ENCODE measurements at regions not wholly inside any gene's neighbourhood (a gene's known extent, or its start where the extent isn't known, plus 50 kb on each side); places are given as distances from the start of the nearest gene placed in this dataset.
A peak's percentile ranks its signal among the peaks of the same experiment; 100 is the strongest.
"Not testable (repeated sequence)": the region's sequence is repeated elsewhere in the genome, so short reads cannot be mapped to it uniquely, and the experiment has no call there.

DNA sequence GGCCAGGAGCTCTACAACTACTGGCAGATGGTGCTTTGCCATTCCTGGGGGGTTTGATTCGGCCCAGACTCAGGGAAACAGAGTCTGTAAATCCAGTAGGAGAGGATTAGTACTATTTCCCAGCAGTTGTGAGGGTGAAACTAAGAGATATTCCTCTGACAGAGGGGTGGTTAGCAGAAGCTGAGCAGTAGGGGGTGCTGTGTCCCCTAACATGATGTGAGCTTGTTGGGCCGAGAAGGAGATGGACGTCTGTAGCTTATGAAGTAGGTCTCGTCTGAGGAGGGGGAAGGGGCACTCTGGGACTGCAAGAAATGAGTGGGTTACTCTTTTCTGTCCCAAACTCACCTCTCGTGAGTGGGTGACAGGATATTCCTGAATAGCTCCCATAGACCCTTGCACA, 179.2 kb upstream of the MBL2 start:
- DNase-seq (ENCODE audit: low spot score), result peak; percentile 15

DNA sequence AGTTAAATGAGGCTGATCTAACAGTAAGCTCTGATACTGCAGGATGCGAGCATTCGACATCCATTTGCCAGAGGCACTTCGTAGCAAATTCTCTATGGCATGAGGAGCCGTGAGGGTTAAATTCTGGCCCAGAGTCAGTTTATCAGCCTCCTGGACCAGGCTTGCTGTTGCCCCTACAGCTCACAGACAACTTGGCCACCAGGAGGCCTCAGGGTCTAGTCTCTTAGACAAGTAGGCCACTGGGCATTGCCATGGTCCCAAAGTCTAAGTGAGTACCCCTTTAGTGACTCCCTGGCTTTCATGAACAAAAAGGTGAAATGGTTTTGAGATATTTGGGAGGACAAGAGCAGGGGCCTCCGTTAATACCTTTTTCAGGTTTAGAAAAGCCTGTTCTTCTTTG, 178.0 kb upstream of the MBL2 start:
- DNase-seq (ENCODE audit: low spot score), result no peak

DNA sequence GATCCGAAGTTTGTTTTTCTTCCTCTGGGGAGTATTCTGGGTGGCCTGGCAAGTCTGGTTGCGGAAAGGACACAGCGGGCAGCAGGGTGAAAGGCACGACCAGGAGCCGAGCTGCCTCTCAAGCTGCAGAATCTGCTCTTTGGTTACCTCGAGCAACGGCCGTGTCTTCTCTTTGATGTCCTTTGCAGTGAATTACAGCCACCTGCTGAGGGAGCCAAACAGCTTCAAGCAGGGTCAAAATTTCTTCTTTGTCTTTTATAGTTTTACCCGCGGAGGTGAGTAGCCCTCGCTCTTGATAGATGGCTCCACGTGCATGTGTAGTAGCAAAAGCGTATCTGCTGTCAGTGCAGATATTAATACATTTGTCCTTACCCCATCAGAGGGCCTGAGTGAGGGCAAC, 177.3 kb upstream of the MBL2 start:
- no peak for DNase-seq (ENCODE audit: low spot score)

DNA sequence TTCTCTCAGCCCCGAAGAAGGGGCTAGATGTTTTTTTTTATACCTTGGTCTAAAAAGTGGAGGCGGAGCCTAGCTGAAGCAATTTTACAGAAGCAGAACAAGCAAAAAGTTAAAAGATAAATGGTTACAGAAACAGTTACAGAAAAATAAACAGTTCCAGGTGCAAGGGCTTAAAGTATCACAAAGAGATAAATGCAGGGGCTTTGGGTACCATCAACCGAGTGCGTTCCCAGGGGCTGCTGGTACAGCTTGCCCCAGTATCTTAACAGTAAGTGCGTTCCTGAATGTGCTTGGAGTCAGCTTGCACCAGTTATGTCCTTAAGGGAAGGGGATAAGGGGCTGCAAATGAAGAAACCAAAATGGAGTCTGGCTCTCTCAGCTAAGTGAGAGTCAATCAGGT, 173.9 kb upstream of the MBL2 start:
- no peak for DNase-seq (ENCODE audit: low spot score)

DNA sequence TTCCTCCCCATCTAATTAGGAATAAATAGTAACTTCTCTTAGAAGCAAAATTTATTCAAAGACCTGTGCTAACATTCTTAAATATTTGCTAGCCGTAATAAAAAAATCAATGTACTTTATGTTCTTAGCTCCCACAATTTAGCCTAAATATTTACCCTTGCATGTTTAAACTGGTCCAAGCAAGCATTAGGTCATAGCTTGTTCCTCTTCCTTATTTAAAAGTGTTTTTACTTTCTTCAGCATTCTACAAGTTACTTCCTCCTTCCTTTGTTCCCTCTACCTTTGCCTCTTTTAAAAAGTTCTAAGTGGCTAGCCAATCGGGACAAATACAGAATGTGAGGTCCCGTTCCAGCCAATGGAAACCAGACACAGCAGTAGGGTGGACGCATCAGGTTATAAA, 172.9 kb upstream of the MBL2 start:
- not testable (repeated sequence) for DNase-seq (ENCODE audit: low spot score)

DNA sequence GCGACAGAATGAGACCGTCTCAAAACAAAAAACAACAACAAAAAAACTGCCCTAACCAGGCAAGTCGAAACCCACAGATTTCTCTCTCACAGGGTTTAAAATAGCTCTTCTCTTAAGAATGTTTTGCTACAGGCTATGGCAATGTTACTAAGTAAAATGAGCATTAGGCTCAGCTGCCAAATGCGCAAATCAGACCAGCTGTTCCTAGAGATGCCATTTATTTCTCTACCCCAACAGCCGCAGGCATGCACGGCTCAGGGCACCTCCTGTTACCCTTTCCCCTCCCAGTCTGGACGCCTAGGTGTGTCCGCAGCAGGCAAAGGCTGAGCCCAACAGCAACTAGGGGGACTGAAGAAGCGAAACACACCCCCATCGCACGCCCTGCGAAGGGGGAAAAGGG, 168.3 kb upstream of the MBL2 start:
- no peak for DNase-seq (ENCODE audit: low spot score)

DNA sequence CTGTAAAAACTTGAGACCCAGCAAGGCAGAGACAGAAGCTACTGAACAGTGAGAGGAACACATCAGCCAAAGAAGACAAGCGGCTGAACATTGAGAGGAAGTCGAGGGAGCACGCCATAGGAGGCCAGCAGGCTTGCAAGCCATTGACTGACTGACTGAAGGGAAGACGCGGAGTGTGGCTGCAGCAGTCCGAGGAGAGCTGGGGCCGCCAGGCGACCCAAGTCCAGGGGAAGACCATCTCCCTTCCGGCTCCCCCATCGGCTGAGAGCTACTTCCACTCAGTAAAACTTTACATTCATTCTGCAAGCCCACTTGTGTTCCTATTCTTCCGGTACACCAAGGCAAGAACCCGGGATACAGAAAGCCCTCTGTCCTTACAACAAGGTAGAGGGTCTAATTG, 167.3 kb upstream of the MBL2 start:
- no peak for DNase-seq (ENCODE audit: low spot score)

DNA sequence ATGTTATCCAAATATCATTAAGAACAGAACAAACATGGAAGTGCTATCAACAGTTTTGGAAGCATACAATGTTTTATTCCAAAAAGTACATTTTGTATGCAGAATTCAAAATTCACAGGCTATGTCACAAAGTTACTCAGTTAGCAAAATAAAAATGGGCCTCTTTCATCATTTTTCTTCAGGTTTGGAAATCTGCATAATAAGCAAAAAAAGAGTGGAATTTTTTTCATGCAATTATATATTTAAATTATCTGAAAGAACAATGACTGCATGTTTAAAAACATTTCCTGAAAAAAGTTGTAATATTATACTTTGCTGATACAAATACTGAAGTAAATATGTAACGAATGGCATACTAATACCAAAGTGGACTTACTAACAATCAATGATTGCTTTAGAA, 161.2 kb upstream of the MBL2 start:
- DNase-seq (ENCODE audit: low spot score), result no peak

DNA sequence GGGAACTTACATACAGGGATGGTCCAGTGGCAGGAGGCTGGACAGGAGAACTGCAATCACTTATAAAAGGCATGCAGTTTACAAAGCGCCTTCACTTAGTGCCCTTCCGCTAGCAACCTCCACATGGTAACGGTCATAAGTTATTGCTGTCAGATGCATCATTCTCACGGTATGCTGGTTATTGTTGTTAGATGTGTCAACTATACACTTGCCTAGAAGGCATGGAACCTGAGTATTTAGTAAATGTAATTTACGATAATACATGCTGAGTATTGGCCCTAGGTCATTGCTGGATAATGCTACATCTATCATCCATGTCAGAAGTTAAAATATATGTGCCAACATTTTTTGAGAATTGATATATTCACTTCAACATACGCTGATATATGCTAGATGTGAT, 155.1 kb upstream of the MBL2 start:
- DNase-seq (ENCODE audit: low spot score), result no peak

DNA sequence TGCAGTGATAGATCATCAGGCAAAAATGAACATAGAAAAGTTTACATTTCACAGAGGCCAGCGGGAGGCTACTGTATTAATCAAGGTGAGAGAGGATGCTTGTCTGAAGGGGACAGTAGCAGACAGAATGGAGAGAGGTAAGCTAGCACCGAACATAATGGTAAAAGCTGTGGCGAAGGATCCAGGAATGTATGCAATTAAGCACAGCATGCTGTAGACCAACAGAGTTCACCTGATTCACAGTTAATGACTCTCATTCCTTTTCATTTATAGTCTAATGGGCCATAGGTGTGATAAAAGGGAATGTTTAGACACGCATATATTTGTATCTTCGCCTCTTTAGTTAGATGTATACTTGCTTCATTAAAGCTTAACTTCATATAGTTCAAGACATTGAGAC, 150.9 kb upstream of the MBL2 start:
- DNase-seq (ENCODE audit: low spot score), result no peak

DNA sequence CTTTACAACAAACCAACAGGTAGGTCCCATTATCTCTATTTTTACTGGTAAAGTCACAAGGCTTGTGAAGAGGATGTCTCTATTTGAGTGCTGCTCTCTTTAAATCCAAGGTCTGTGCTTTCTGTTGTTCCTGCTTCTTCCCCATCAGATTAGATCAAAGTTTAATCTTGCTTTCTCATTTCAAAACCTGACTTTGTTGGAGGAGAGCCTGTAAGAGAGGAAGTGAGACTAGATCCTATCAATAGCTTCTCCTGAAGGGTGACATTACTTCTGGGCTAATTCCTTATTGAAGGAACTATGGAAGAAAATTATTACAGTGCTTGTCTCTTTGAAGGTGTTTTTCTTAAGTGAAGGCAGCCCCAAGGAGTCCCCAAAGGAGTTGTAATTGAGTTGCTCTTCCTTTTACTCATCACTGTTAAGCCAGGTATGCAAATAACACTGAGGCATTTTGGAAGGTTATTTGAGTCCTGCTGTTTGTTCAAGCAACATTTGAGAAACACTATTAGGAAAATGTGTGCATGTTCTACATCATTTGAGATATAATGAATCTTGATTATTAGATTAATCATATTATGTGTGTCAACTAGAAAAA, 146.2 kb upstream of the MBL2 start:
- DNase-seq (ENCODE audit: low spot score), result no peak

DNA sequence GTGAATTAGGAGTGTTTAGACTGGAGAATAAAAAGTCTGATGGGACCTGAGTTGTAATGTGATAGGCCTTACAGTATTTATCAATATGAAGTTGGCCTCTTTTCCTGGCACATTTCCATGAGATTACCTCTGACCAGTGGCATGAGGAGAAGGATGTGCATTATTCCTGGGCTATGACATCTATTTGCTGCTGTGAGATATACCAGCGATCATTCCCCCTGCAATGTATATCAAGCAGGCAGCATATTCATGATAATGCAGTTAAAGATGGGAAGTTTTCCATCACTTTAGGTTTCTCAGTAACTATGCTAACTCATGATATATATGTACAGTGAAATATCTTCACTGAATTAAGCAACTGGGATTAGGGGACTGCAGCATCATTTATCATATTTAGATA, 142.8 kb upstream of the MBL2 start:
- DNase-seq (ENCODE audit: low spot score), result no peak

DNA sequence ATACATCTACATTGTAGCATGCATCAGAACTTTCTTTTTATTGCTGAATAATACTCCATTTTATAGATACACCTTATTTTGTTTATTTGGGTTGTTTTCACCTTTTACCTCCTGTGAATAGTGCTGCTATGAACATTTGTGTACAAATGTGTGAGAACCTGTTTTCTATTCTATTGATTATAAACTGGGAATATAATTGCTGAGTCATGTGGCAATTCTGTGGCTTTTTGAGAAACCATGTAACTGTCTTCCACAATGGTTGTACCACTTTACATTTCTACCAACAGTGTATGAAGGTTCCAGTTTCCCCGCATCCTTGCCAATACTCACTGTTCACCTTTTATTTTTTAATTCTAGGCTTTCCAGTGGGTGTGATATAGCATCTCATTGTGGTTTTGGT, 138.6 kb upstream of the MBL2 start:
- DNase-seq (ENCODE audit: low spot score), result no peak

DNA sequence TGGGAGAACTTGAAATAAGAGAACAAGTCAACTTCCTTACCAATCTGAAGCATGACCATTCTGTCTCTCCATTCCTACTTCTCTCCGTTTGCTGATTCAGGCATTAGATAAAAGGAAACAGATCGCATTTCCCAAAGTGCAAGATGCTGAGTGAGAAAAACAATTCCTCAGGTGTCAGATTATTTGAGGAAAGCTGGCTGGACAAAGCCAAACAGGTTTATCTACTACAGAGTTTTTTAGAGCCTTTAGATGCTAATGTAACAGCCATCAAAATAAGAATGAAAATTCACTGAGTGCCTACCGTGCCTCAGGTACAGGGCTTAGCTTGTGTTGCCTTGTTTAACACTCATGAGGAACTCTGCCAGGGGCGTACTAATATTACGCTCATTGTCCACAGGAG, 135.9 kb upstream of the MBL2 start:
- DNase-seq (ENCODE audit: low spot score), result no peak

DNA sequence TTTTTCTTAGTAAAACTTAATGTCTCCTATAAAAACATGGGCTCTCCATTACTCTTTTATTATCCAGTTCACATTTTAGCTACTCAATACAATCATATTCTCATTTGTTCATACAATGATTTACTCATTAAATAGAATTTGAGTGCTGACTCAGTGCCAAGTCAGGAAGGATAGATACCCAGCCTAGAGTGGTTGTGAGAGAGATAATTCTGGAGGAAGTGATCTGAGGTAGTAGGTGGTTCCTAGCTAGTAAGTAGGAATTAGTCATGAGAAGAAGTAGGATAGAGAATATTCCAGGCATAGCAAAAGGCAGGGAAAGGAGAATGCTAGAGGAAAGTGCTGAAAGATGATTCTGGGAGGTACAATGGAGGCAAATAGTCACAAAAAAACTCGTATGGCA, 133.5 kb upstream of the MBL2 start:
- DNase-seq (ENCODE audit: low spot score), result no peak

DNA sequence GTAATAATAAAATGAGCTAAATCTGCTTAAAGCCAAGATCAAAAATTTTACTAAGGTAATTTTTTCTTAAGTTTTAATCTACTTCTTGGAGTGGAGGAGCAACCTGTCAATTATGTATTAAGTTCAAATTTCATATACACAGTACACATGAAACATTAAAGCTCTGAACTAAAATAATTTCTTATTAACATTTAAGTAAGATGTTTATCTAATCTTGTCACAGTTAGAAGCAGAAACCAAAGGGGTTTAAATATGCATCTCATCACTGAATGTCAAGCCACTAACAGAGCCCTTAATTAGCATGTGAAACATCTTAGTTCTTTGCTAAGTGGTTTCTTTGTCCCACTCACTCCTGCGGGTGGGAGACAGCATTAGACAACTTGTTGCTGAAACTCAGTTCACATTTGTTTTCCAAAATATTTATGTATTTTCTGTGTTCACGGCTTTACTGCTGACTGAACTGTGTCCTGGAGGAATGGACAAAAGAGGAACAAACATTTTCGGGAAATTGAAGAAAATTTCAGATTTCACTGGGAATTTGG, 130.9 kb upstream of the MBL2 start:
- DNase-seq (ENCODE audit: low spot score), result no peak

DNA sequence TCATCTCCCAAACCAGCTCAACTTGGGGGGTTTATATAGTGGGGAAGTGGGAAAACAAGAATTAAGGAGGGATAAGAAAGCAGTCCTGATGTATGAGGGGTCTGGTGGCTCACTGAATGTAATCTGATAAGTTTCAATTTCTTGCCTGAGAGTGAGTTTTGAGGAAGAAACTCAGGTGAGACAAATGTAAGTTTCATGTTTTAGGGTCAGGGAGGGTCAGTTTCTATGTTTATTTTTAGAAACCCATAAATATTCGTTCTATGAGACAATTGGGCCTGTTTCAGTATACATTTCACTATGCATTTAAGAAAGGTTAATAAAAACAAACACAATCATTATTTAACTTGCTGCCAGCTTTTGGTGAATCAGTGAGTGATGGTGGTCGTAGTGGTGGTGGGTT, 128.0 kb upstream of the MBL2 start:
- DNase-seq (ENCODE audit: low spot score), result no peak

DNA sequence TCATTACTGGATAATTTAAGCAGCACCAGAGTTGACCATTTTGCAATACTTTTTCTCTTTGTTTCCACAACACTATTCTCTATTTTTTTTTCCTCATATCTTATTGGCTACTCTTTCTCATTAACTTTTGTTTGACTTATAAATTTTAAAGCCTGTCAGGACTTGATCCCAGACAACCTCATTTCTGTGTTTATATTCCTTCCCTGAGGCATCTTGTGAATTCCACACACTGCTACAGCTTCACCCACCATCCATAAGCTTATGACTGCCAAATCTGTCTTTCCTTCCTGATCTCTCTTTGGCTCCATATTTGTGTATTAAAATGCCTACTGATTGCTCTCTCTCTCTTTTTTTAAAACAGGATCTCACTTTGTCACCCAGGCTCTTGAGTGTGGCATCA, 124.6 kb upstream of the MBL2 start:
- no peak for DNase-seq (ENCODE audit: low spot score)

DNA sequence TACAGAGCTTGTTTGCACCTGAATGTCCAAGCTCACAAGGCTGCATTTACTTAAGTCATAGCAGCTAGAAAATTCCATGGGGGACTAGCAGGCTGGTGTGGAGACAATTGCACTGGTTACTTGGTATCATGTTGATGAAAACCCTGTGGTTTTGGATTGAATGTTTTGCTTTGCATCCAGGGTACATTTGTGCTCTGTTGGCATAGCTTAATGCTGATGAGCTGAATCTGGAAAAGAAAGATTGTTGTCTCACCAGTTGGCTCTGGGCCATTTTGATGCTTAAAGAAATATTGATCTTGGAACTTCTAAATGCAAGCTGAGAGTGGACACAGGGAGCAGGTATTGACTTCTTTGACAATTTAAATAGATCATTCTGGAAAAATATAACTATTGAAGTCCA, 122.5 kb upstream of the MBL2 start:
- DNase-seq (ENCODE audit: low spot score), result no peak

DNA sequence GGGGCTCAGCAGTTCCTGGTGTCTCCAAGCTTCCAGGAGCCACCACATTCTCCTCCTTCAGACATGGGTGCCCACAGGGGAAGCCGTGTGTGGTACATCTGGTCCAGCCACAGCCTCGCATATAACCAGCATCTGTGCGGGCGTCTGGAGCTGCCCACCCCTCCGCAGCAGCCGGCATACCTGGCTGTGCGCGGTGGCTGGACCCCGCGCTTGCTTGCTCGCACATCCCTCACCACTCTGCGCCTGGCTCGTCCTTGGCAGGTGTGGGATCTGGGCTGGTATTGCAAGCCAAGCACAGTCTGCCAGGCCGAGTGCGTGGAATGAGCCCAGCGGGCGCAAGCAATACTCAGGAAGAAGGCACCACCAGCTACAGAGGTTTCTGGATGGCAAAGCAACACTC, 117.7 kb upstream of the MBL2 start:
- DNase-seq (ENCODE audit: low spot score), result no peak

DNA sequence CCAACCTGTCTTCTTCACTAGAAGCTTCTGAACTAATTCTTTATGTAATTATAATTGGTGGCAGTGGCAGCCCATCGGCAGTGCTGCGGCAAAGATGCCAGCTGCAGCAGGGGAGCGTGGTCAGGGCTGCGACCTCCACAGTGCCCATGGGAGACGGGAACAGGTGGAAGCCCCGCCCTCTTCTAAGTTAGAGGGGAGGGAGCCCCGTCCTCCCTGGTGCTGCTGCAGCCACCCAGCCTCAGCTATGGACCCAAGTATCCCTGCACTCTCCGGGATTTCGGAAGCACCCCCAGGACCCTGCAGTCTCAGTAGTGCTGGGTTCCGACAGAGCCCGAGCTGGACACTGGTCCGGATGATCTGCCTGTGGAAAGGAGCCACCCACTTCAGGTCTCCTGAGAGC, 117.0 kb upstream of the MBL2 start:
- no peak for DNase-seq (ENCODE audit: low spot score)

DNA sequence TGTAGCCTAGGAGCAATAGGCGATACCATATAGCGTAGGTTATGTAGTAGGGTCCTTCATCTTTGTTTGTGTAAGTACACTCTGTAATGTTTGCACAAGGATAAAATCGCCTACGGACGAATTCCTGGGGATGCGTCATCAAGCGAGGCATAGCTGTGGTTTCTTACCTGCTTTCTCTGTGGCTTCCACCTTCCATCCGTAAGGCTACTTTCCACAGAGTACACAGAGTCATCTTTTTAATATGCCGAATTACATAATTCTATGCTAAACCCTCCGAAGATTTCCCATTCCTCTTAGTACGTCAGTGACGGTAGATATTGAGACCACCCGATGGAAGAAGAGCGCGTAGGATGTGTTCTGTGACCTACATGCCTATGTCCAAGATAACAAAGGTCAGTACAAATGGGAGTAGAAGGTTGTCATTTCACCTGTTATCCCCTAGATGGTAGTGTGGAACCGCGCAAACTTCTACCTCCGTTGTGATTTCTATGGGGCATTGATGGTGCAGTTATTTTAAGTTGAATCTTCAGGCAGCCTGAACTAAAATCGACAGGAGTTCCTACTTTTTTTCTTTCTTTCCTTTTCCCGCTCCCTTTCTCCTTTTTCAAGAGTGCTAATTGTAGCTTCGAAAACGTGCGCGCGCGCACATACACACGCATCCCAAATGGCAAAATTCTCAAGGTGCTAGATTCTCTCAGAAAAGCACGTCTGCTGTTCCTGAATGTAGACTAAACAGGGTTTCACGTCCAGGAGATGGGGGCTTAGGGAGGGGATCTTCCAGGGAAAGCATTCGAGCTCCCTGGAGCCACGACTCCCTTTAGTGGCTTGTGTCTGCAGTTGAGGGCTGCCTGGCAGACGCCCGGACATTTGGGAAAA, 111.7 kb upstream of the MBL2 start:
- DNase-seq (ENCODE audit: low spot score), result peak; percentile 48

DNA sequence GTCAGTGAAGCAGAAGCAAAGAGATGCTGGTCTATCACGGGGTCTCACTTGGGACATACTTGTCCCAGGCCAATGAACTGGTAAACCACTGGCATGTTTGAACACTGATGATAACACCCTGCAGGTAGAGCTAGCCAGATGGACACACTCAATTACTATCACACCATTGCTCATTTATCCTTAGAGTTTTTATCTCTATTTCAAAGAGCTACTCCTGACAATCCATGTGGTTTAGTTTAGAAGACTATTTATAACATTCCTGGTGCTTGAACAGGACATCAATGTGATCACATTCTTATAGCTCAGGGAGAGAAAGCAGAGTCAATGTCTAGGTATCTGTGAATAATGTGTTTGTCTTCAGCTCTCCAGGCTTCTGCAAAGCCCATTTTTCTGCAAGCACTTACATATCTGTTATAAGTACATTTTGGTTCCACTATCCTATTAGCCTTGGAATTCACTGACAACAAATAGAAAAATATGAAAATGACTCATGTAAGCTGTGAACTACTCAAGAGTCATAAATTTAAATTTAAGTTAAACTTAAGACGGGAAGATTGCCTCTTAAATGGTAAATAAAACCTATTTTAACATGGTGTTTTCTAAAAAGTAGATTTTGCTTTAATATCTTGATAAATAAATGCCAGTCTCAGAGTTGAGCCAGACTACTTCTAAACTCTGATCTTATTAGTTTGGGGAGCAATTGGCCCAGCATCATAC, 106.7 kb upstream of the MBL2 start:
- DNase-seq (ENCODE audit: low spot score), result no peak
